HG02973 (cell line): ENCODE measurements at regions not wholly inside any gene's neighbourhood (a gene's known extent, or its start where the extent isn't known, plus 50 kb on each side); places are given as distances from the start of the nearest gene placed in this dataset.
"Not testable (repeated sequence)": the region's sequence is repeated elsewhere in the genome, so short reads cannot be mapped to it uniquely, and the experiment has no call there.

Source experiments
- ATAC-seq: cut with Tn5 transposase; IDR thresholded peaks from one replicate; pipeline ENCODE4 v1.9.1; 2021; ENCODE audit warnings: moderate library complexity; ENCODE audit not compliant: unreplicated experiment

DNA sequence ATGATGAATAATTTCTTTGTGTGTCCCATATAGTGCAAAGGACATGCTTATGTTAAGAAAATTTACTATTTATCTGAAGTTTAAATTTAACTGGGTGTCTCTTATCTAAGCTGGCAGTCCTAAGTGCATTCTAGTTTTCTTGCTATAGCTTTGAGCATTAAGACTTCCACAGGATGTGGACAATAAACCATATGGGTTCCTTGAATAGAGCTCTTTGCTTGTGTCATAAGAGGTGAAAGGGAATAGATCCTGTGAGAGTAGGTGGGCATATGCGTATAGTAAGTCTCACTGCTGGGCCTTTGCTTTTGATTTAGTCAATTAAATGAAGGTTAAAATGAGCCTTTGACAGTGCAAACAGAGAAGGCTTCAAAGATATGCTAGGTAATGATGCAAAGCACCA lies 223.4 kb upstream of the GYPA start:
- ATAC-seq, result no peak

GRCh38 chr4:144366425-144366824 lies 225.9 kb upstream of the GYPA start:
- ATAC-seq, result no peak

GRCh38 chr4:144371485-144371884 lies 231.0 kb upstream of the GYPA start:
- ATAC-seq, result no peak

GRCh38 chr4:144374065-144374464 lies 233.5 kb upstream of the GYPA start:
- ATAC-seq, result peak; percentile 92

DNA sequence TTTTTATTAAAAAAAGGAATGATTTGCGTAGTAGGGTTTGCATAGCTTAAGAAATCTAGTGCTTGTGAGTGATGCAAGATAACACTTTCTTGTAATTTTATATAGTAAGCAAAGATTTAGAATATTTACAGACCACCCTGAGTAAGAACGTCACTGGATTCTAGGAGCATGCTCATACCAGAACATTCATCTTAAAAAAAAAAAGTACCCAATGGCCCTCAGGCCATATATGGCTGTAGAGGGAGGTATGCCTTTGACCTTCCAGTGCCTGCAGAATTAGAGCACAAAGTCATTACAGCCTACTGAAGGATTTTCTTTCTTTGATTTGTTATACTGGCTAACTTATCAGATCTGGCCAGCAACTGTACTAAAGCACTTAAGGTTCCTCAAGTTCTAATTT lies 236.3 kb upstream of the GYPA start:
- no peak for ATAC-seq

- no peak for ATAC-seq
Observed at GRCh38 chr4:144384408-144384807, 243.9 kb upstream of the GYPA start.

DNA sequence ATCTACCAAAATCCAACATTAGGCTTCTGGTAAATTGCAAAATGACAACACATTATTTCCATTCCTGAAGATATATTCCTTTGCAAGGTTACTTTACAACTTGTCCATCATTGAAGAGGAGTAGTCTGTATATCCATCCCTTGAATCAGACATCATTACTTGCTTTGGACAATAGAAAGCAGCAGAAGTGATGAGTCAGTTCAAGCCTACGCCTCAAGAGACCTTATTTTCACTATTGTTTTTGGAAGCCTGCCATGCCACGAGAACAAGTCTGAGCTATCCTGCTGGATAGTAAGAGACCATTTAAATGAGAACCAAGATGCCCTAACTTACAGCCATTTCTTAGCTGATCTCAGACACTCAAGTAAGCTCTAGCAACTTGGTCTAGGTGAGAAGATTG lies 246.0 kb upstream of the HHIP start:
- peak; percentile 89 for ATAC-seq

DNA sequence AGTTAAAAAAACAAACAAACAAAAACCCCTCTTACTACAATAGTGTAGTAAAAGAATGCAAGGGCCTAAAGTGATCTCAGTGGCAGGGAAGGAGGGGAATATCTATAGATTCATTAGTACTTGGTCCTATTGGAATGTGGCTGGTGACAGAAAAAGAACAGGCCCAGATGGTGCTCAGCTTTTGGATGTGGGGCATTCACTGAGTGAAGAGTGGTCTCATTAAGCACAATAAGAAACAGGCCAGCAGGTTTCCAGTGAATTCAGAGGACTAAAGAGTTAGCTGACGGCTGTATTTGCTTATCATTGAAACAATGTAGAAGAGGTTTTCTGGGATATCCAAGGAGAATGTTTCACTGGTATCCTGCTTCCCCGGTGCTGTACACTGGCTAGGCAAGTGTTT lies 243.8 kb upstream of the HHIP start:
- ATAC-seq, result no peak

DNA sequence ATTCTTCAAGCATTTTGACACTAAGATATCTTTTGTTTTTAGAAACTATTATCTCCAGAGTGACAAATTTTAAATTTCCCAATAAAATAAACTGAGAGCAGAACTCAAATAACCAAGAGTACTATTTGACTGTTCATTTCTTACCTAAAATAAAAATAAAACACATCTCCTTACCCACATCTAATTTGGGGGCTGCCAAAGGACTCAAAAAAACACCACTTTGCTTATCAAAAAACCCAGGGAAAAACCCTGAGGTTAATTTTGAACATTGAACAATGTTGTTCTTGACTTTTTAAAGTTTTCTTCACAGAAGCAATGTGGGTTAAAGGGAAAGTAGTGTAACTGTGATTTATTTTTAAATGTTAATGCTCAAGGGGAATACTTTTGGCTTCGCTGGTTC lies 243.0 kb upstream of the HHIP start:
- ATAC-seq, result no peak

- no peak for ATAC-seq
Observed at GRCh38 chr4:144403893-144404292, 242.1 kb upstream of the HHIP start.

DNA sequence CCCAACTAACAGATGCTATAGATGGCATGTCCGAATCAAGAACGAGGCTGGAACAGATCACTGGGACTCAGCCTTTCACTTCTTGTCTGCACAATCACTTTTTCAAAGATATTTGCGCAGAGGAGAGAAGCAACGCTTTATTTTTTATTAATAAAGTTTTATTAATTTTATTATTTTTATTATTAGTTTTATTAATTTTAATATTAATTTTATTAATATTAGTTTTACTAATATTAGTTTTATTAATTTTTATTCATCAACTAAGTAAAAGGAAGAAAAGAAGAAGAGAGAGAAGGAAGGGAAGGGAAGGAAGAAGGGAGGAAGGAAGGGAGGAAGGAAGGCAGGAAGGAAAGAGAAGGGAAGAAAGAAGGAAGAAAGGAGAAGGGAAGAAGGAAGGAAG lies 236.4 kb upstream of the HHIP start:
- ATAC-seq, result no peak

GRCh38 chr4:144410230-144410783 lies 235.6 kb upstream of the HHIP start:
- no peak for ATAC-seq

DNA sequence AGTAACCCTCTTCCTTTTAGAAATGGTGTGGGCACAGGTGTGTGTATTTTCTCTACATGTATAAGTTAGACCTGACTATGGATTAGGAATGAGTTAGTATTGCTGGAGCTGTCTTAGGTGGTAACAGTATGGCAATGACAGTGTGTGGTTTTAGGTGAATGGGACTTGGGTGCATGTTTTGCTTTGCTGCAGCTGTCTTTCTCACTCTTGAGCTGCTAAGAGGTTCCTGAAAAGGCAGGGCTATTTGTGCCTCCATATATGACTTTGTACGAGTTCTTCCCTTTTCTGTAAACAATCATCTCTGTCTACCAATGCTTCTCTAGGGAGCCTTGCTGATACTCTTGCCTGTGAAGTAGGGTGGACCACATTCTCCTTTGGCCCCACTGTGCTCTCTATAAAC lies 234.8 kb upstream of the HHIP start:
- peak; percentile 59 for ATAC-seq

- peak; percentile 66 for ATAC-seq
Observed at GRCh38 chr4:144411700-144412099, 234.3 kb upstream of the HHIP start.

DNA sequence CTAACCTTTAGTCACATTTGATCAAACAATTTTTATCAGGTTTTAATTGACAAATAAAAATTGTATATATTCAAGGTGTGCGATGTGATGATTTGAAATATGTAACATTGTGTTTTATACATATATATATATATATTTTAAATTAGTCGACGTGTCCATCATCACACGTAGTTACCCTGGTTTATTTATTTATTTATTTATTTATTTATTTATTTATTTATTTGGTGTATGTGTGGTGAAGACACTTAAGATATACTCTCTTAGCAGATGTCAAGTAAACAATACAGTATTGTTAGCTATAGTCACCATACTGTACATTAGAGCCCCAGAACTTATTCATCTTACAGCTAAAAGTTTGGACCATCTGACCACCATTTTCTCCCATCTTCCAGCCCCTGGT lies 224.9 kb upstream of the HHIP start:
- no peak for ATAC-seq

DNA sequence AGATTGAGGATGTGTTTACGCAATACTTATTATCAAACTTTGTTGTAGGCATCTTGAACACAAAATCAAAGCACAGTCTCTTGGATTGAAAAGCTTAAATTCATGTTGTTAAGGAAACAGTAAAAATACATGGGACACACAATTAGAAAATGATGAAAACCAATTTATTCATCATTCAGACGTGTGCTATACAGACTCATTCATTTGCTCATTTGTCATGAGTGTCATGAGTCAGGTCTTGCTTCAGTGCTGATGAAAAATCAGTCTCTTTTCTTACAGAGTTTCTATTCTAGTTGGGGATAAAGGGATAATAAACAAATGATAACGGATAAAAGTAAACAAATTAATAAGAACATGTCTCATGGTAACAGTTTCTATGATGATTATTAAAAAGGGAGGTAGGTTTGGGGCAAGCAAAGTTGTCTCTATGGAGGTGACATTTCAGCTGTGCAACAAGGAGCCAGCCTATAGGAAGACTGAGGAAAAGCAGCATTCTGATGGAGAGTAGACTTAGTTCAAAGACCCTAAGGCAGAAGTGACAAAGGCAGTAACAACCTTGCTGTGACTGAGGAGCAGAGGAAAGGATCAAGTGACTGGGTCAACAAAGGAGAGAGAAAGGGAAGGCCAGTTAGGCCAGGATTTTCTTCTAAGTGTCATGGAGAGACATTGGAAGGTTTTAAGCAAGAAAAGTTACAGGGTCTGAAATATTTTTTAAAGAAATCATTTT lies 224.0 kb upstream of the HHIP start:
- no peak for ATAC-seq

- ATAC-seq, result no peak
Observed at GRCh38 chr4:144423930-144424329, 222.0 kb upstream of the HHIP start.

- ATAC-seq, result not testable (repeated sequence)
Observed at GRCh38 chr4:144426023-144426422, 219.9 kb upstream of the HHIP start.

GRCh38 chr4:144442713-144443112 lies 203.2 kb upstream of the HHIP start:
- ATAC-seq, result no peak

GRCh38 chr4:144449611-144450010 lies 196.3 kb upstream of the HHIP start:
- ATAC-seq, result no peak

GRCh38 chr4:144450526-144450925 lies 195.4 kb upstream of the HHIP start:
- no peak for ATAC-seq

DNA sequence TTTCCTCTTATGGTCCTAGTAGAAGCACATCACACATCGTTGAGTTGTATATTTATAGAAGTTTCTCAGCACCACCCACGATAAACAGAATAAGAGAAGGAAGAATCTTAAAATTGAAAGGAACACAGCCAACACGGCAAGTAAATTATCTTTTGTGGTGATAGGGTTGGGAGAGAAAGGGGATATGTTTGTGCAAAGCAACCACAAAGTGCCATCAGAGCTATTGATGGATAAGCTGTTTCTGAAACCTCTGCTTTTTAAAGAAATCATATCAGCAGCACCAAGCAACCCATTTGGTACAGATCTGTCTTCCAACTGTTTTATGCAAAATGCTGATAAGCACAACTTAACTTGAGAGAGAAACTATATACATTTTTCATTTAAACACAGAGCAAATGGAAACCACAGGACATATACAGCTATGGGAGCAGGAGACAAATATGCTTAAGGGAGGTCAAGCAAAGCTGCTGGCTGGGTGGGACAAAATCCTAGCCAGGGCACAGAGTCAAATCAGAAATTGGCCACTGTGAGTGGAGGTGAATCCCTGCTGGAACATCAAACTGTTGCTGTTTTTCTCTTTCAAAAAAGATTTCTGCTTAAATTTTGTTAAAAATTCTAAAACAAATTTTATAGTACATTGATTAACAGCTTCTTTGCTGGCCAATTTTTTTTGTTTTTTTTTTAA lies 194.0 kb upstream of the HHIP start:
- ATAC-seq, result no peak
